ENCODE measurements at regions not wholly inside any gene's neighbourhood (a gene's known extent, or its start where the extent isn't known, plus 50 kb on each side); places are given as distances from the start of the nearest gene placed in this dataset.

GRCh38 chr14:85451421-85451820, 78.5 kb upstream of the FLRT2 start:
- DNase-seq: no peak

GRCh38 chr14:85453401-85454225, 76.3 kb upstream of the FLRT2 start:
- no peak for DNase-seq

- no peak for DNase-seq
Observed at GRCh38 chr14:85454226-85454813, 75.6 kb upstream of the FLRT2 start.

- no peak for DNase-seq
Observed at GRCh38 chr14:85459361-85460000, 70.5 kb upstream of the FLRT2 start.

- no peak for DNase-seq
Observed at GRCh38 chr14:85461432-85462133, 68.4 kb upstream of the FLRT2 start.

GRCh38 chr14:85463512-85463911, 66.4 kb upstream of the FLRT2 start:
- DNase-seq: no peak

GRCh38 chr14:85464135-85464895, 65.6 kb upstream of the FLRT2 start:
- no peak for DNase-seq

- DNase-seq: no peak
Observed at GRCh38 chr14:85466678-85467077, 63.3 kb upstream of the FLRT2 start.

GRCh38 chr14:85468816-85469215, 61.1 kb upstream of the FLRT2 start:
- no peak for DNase-seq

GRCh38 chr14:85471156-85471555, 58.8 kb upstream of the FLRT2 start:
- no peak for DNase-seq

GRCh38 chr14:85471744-85472143, 58.2 kb upstream of the FLRT2 start:
- DNase-seq: no peak

- DNase-seq: no peak
Observed at GRCh38 chr14:85474431-85474830, 55.5 kb upstream of the FLRT2 start.

- DNase-seq: no peak
Observed at GRCh38 chr14:85475113-85475512, 54.8 kb upstream of the FLRT2 start.

GRCh38 chr14:85479306-85479705, 50.6 kb upstream of the FLRT2 start:
- no peak for DNase-seq

- DNase-seq: no peak
Observed at GRCh38 chr14:85479771-85480170, 50.2 kb upstream of the FLRT2 start.

Data from activated CD8-positive, alpha-beta memory T cell treated with anti-CD3 and anti-CD28 coated beads for 24 hours (primary cell).